HEK293 (cell line): ENCODE measurements at regions not wholly inside any gene's neighbourhood (a gene's known extent, or its start where the extent isn't known, plus 50 kb on each side); places are given as distances from the start of the nearest gene placed in this dataset.

ENCODE experiments used
- CTCF ChIA-PET: fragments of 350-600 bp; formaldehyde crosslinking; extraction: SDS; loops from one replicate; lab custom pipeline; 2021; ENCODE audit warnings: antibody characterized with exemption; lab: Yijun Ruan, JAX
- POLR2A ChIA-PET: fragments of 300-600 bp; formaldehyde crosslinking; extraction: SDS; loops from one replicate; lab custom pipeline; 2020; ENCODE audit warnings: antibody characterized with exemption, inconsistent platforms; lab: Yijun Ruan, JAX
- H3K27ac ChIP-seq: fragments of 200-500 bp; sonication (Bioruptor generic); 2 replicates; pipeline ENCODE4 v1.5.1; 2014; ENCODE audit warnings: low read depth, low read length, control low read depth, inconsistent platforms; ENCODE audit errors: extremely low read depth
- H3K36me3 ChIP-seq, 2 experiments: fragments of 200-500 bp in 1 of 2; sonication (Bioruptor generic) in 1 of 2; 1 replicate in 1 of 2; 2 replicates in 1 of 2; pipeline ENCODE4 v1.5.1; 2014 to 2017; ENCODE audit warnings: inconsistent platforms in 2 of 2, low read length in 2 of 2; ENCODE audit not compliant: control insufficient read depth in 2 of 2, insufficient read depth in 1 of 2
- H3K4me1 ChIP-seq: fragments of 200-500 bp; sonication (Bioruptor generic); 2 replicates; pipeline ENCODE4 v1.5.1; 2014; ENCODE audit warnings: mild to moderate bottlenecking, low read length, inconsistent platforms; ENCODE audit not compliant: control insufficient read depth, insufficient read depth
- H3K4me3 ChIP-seq: 2 replicates; pipeline ENCODE4 v1.5.1; 2011; ENCODE audit warnings: low read depth, mild to moderate bottlenecking, control low read depth, low read length, moderate library complexity
- H3K9me3 ChIP-seq: fragments of 200-500 bp; sonication (Bioruptor generic); 2 replicates; pipeline ENCODE4 v1.5.1; 2014; ENCODE audit warnings: low read depth, low read length, inconsistent platforms; ENCODE audit not compliant: control insufficient read depth, insufficient read depth
- ATF2 ChIP-seq: fragments of 450-650 bp; formaldehyde crosslinking; IDR thresholded peaks from 2 replicates; pipeline ENCODE4 v1.5.1; 2016; ENCODE audit warnings: missing biosample characterization, missing genetic modification characterization, low read depth
- CTCF ChIP-seq: fragments of 450-650 bp; formaldehyde crosslinking; IDR thresholded peaks from 2 replicates; pipeline ENCODE4 v1.5.1; 2016; ENCODE audit warnings: missing biosample characterization, missing genetic modification characterization
- GFI1B ChIP-seq: fragments of 450-650 bp; formaldehyde crosslinking; IDR thresholded peaks from 2 replicates; pipeline ENCODE4 v1.5.1; 2016; ENCODE audit warnings: missing biosample characterization, missing genetic modification characterization
- HOXA7 ChIP-seq: sonication (generic); formaldehyde crosslinking; IDR thresholded peaks from 2 replicates; pipeline ENCODE4 v1.8.1; 2022; ENCODE audit warnings: missing genetic modification reagents, borderline replicate concordance
- KLF10 ChIP-seq: fragments of 450-650 bp; IDR thresholded peaks from 2 replicates; pipeline ENCODE4 v1.5.1; 2018; ENCODE audit warnings: missing biosample characterization, mild to moderate bottlenecking, missing genetic modification characterization
- KLF9 ChIP-seq: fragments of 450-650 bp; formaldehyde crosslinking; IDR thresholded peaks from 2 replicates; pipeline ENCODE4 v1.5.1; 2016; ENCODE audit warnings: missing biosample characterization, missing genetic modification characterization, low read depth
- RBAK ChIP-seq: fragments of 450-650 bp; formaldehyde crosslinking; IDR thresholded peaks from 2 replicates; pipeline ENCODE4 v1.5.1; 2016; ENCODE audit warnings: missing biosample characterization, missing genetic modification characterization
- REST ChIP-seq: fragments of 450-650 bp; formaldehyde crosslinking; IDR thresholded peaks from 2 replicates; pipeline ENCODE4 v1.5.1; 2016; ENCODE audit warnings: missing biosample characterization, missing genetic modification characterization
- SCRT2 ChIP-seq: fragments of 450-650 bp; formaldehyde crosslinking; IDR thresholded peaks from 2 replicates; pipeline ENCODE4 v1.5.1; 2016; ENCODE audit warnings: missing biosample characterization, missing genetic modification characterization
- TCF7L2 ChIP-seq: IDR thresholded peaks from 2 replicates; pipeline ENCODE4 v1.6.1; 2011; ENCODE audit warnings: low read depth, mild to moderate bottlenecking, inconsistent platforms, low read length, moderate library complexity, borderline replicate concordance
- ZBTB1 ChIP-seq: fragments of 450-650 bp; formaldehyde crosslinking; IDR thresholded peaks from 2 replicates; pipeline ENCODE4 v1.5.1; 2016; ENCODE audit warnings: missing biosample characterization, missing genetic modification characterization
- ZBTB7A ChIP-seq: fragments of 450-650 bp; formaldehyde crosslinking; IDR thresholded peaks from 2 replicates; pipeline ENCODE4 v1.5.1; 2016; ENCODE audit warnings: low read depth, missing biosample characterization, missing genetic modification characterization
- ZFP3 ChIP-seq: fragments of 450-650 bp; formaldehyde crosslinking; IDR thresholded peaks from 2 replicates; pipeline ENCODE4 v1.5.1; 2016; ENCODE audit warnings: low read depth, missing biosample characterization, missing genetic modification characterization
- ZNF155 ChIP-seq: fragments of 450-650 bp; formaldehyde crosslinking; IDR thresholded peaks from 2 replicates; pipeline ENCODE4 v1.5.1; 2016; ENCODE audit warnings: missing biosample characterization, missing genetic modification characterization
- ZNF248 ChIP-seq: fragments of 450-650 bp; formaldehyde crosslinking; IDR thresholded peaks from 2 replicates; pipeline ENCODE4 v1.5.1; 2017; ENCODE audit warnings: missing biosample characterization, missing genetic modification characterization
- ZNF362 ChIP-seq: fragments of 450-650 bp; formaldehyde crosslinking; IDR thresholded peaks from 2 replicates; pipeline ENCODE4 v1.5.1; 2016; ENCODE audit warnings: missing biosample characterization, missing genetic modification characterization
- ZNF514 ChIP-seq: fragments of 450-650 bp; formaldehyde crosslinking; IDR thresholded peaks from 2 replicates; pipeline ENCODE4 v1.5.1; 2016; ENCODE audit warnings: missing biosample characterization, missing genetic modification characterization
- ZNF560 ChIP-seq: fragments of 450-650 bp; formaldehyde crosslinking; IDR thresholded peaks from 2 replicates; pipeline ENCODE4 v1.5.1; 2017; ENCODE audit warnings: missing biosample characterization, missing genetic modification characterization, borderline replicate concordance
- ZNF561 ChIP-seq: fragments of 450-650 bp; IDR thresholded peaks from 2 replicates; pipeline ENCODE4 v1.5.1; 2018; ENCODE audit warnings: missing biosample characterization, missing genetic modification characterization, borderline replicate concordance
- ZNF580 ChIP-seq: fragments of 450-650 bp; formaldehyde crosslinking; IDR thresholded peaks from 2 replicates; pipeline ENCODE4 v1.5.1; 2016; ENCODE audit warnings: missing biosample characterization, missing genetic modification characterization
- ZNF76 ChIP-seq: fragments of 450-650 bp; formaldehyde crosslinking; IDR thresholded peaks from 2 replicates; pipeline ENCODE4; 2016; ENCODE audit warnings: low read depth, missing biosample characterization, missing genetic modification characterization, borderline replicate concordance
- ZNF791 ChIP-seq: fragments of 450-650 bp; formaldehyde crosslinking; IDR thresholded peaks from 2 replicates; pipeline ENCODE4 v1.5.1; 2016; ENCODE audit warnings: missing biosample characterization, missing genetic modification characterization
- ZNF792 ChIP-seq: fragments of 450-650 bp; formaldehyde crosslinking; IDR thresholded peaks from 2 replicates; pipeline ENCODE4 v1.5.1; 2016; ENCODE audit warnings: missing biosample characterization, missing genetic modification characterization

- no peaks in the 10 kb centered on the region for H3K9me3 ChIP-seq
- no peaks in the 10 kb centered on the region for H3K36me3 ChIP-seq
- no peak for TF ChIP-seq SCRT2 (tag by site-specific recombination)
- no peak for TF ChIP-seq ZNF362 (tag by site-specific recombination)
- no peak for TF ChIP-seq ATF2
- no peak for TF ChIP-seq ZNF561
- TF ChIP-seq ZNF514 (tag by site-specific recombination): no peak
- no peak for TF ChIP-seq ZNF792 (tag by site-specific recombination)
- no peak for TF ChIP-seq TCF7L2
- TF ChIP-seq ZNF791 (tag by site-specific recombination): no peak
- TF ChIP-seq ZFP3 (tag by site-specific recombination): no peak
- TF ChIP-seq REST (tag by site-specific recombination): no peak
- no peak for TF ChIP-seq ZNF560 (tag by site-specific recombination)
- no peak overlapping the region for H3K27ac ChIP-seq
- CTCF ChIA-PET: no interaction called here
- H3K4me1 ChIP-seq: no peaks in the 10 kb centered on the region
- no peak overlapping the region for H3K4me3 ChIP-seq
- POLR2A ChIA-PET: no interaction called here
These were observed 1567.9 kb upstream of the TENM3 start for GRCh38 chr4:180675359-180675650.

GRCh38 chr4:180680305-180680704 is 1562.9 kb upstream of the TENM3 start:
- ChIA-PET POLR2A (no interaction called here), CTCF (no interaction called here)
- H3K4me3 ChIP-seq: no peak overlapping the region
- no peak overlapping the region for H3K27ac ChIP-seq
- H3K36me3 ChIP-seq: no peaks in the 10 kb centered on the region
- no peaks in the 10 kb centered on the region for H3K4me1 ChIP-seq
- H3K9me3 ChIP-seq: no peaks in the 10 kb centered on the region
- no peak for TF ChIP-seq ZNF580 (tag by site-specific recombination)
- no peak for TF ChIP-seq ZBTB7A
- TF ChIP-seq CTCF: no peak
- no peak for TF ChIP-seq RBAK (tag by site-specific recombination)
- no peak for TF ChIP-seq ZBTB1 (tag by site-specific recombination)
- no peak for TF ChIP-seq GFI1B
- TF ChIP-seq ZNF248 (tag by site-specific recombination): no peak
- no peak for TF ChIP-seq KLF10 (tag by site-specific recombination)
- no peak for TF ChIP-seq ZNF76 (tag by site-specific recombination)
- TF ChIP-seq HOXA7 (CRISPR knock-in tag): no peak
- TF ChIP-seq ZNF155: no peak
- no peak for TF ChIP-seq KLF9 (tag by site-specific recombination)
